Mesenchymal stem cell (in vitro differentiated cells and primary cell): ENCODE measurements at regions not wholly inside any gene's neighbourhood (a gene's known extent, or its start where the extent isn't known, plus 50 kb on each side); places are given as distances from the start of the nearest gene placed in this dataset.
"Not testable (repeated sequence)": the region's sequence is repeated elsewhere in the genome, so short reads cannot be mapped to it uniquely, and the experiment has no call there.

Experiments used
- DNase-seq: peaks from one replicate; pipeline ENCODE4 v3.0.0-alpha.2; 2013
- H2AFZ ChIP-seq: one replicate; pipeline ENCODE4 v1.6.1; 2013; ENCODE audit warnings: low read depth, mild to moderate bottlenecking, control low read depth, inconsistent platforms, low read length, moderate library complexity
- H2AK5ac ChIP-seq: 2 replicates; pipeline ENCODE4 v1.6.1; 2013; ENCODE audit warnings: low read length, moderate library complexity, mild to moderate bottlenecking, inconsistent platforms; ENCODE audit not compliant: severe bottlenecking
- H2BK120ac ChIP-seq: one replicate; pipeline ENCODE4 v1.6.1; 2013; ENCODE audit warnings: low read depth, mild to moderate bottlenecking, inconsistent platforms, low read length, moderate library complexity
- H2BK12ac ChIP-seq, 2 experiments: one replicate each; pipeline ENCODE4 v1.6.1; 2013; ENCODE audit warnings: inconsistent platforms in 2 of 2, low read length in 2 of 2, mild to moderate bottlenecking in 2 of 2, moderate library complexity in 2 of 2, control low read depth in 1 of 2
- H2BK15ac ChIP-seq: one replicate; pipeline ENCODE4 v1.6.1; 2013; ENCODE audit warnings: mild to moderate bottlenecking, low read depth, inconsistent platforms; ENCODE audit not compliant: poor library complexity, severe bottlenecking
- H2BK5ac ChIP-seq: 2 replicates; pipeline ENCODE4 v1.6.1; 2013; ENCODE audit warnings: low read depth, mild to moderate bottlenecking, low read length, control low read depth, inconsistent platforms; ENCODE audit not compliant: poor library complexity, severe bottlenecking
- H3K14ac ChIP-seq, 2 experiments: one replicate each; pipeline ENCODE4 v1.6.1; 2013; ENCODE audit warnings: inconsistent platforms in 2 of 2, low read length in 2 of 2, control low read depth in 1 of 2, mild to moderate bottlenecking in 1 of 2, moderate library complexity in 1 of 2
- H3K18ac ChIP-seq, 2 experiments: one replicate each; pipeline ENCODE4 v1.6.1; 2013; ENCODE audit warnings: inconsistent platforms in 2 of 2, low read length in 2 of 2, control low read depth in 1 of 2, low read depth in 1 of 2, mild to moderate bottlenecking in 1 of 2
- H3K23ac ChIP-seq, 2 experiments: one replicate each; pipeline ENCODE4 v1.6.1; 2013; ENCODE audit warnings: inconsistent platforms in 2 of 2, low read length in 2 of 2, mild to moderate bottlenecking in 2 of 2, moderate library complexity in 2 of 2, control low read depth in 1 of 2
- H3K27ac ChIP-seq: 2 replicates; pipeline ENCODE4 v1.5.1; 2013; ENCODE audit warnings: mild to moderate bottlenecking, moderate library complexity, low read length, control low read depth, inconsistent platforms; ENCODE audit not compliant: poor library complexity, severe bottlenecking
- H3K27me3 ChIP-seq, 2 experiments: 2 replicates each; pipeline versions ENCODE4 v1.6.1 to v1.7.0; 2013; ENCODE audit warnings: low read length in 2 of 2, mild to moderate bottlenecking in 2 of 2, moderate library complexity in 2 of 2, control low read depth in 1 of 2, inconsistent platforms in 1 of 2; ENCODE audit not compliant: control insufficient read depth in 1 of 2, insufficient read depth in 1 of 2
- H3K36me3 ChIP-seq, 2 experiments: 2 replicates each; pipeline versions ENCODE4 v1.6.1 to v1.7.0; 2013; ENCODE audit warnings: low read length in 2 of 2, control low read depth in 1 of 2, inconsistent platforms in 1 of 2, low read depth in 1 of 2, mild to moderate bottlenecking in 1 of 2; ENCODE audit not compliant: insufficient read depth in 2 of 2, control insufficient read depth in 1 of 2
- H3K4ac ChIP-seq, 2 experiments: one replicate each; pipeline ENCODE4 v1.6.1; 2013; ENCODE audit warnings: inconsistent platforms in 2 of 2, low read length in 2 of 2, mild to moderate bottlenecking in 2 of 2, moderate library complexity in 2 of 2, control low read depth in 1 of 2, low read depth in 1 of 2
- H3K4me1 ChIP-seq: 2 replicates; pipeline ENCODE4 v1.6.1; 2013; ENCODE audit warnings: low read depth, low read length, control low read depth; ENCODE audit not compliant: control insufficient read depth, insufficient read depth
- H3K4me2 ChIP-seq: 2 replicates; pipeline ENCODE4 v1.6.1; 2013; ENCODE audit warnings: low read length, mild to moderate bottlenecking, inconsistent platforms; ENCODE audit not compliant: poor library complexity, severe bottlenecking
- H3K4me3 ChIP-seq, 2 experiments: 2 replicates each; pipeline versions ENCODE4 v1.5.1 to v1.7.0; 2013; ENCODE audit warnings: low read length in 2 of 2, mild to moderate bottlenecking in 2 of 2, control low read depth in 1 of 2, low read depth in 1 of 2; ENCODE audit not compliant: insufficient read depth in 1 of 2
- H3K79me1 ChIP-seq: replicated peaks from 2 replicates; pipeline ENCODE4 v1.6.1; 2013; ENCODE audit warnings: mild to moderate bottlenecking, control low read depth, low read length, inconsistent platforms; ENCODE audit not compliant: poor library complexity, severe bottlenecking
- H3K9ac ChIP-seq: 2 replicates; pipeline ENCODE4 v1.7.0; 2013; ENCODE audit warnings: mild to moderate bottlenecking, low read length, moderate library complexity
- H3K9me3 ChIP-seq: 2 replicates; pipeline ENCODE4 v1.7.0; 2013; ENCODE audit warnings: mild to moderate bottlenecking, low read length; ENCODE audit not compliant: control insufficient read depth
- H4K8ac ChIP-seq: one replicate; pipeline ENCODE4 v1.6.1; 2013; ENCODE audit warnings: inconsistent platforms, mild to moderate bottlenecking, low read length, moderate library complexity
- H4K91ac ChIP-seq: one replicate; pipeline ENCODE4 v1.6.1; 2013; ENCODE audit warnings: mild to moderate bottlenecking, low read length, inconsistent platforms
- WGBS: methylation state at CpG from one replicate; pipeline ENCODE4 v1.1.7; 2013; ENCODE audit warnings: mixed read lengths; 5-methylcytosine and 5-hydroxymethylcytosine counted together

DNA sequence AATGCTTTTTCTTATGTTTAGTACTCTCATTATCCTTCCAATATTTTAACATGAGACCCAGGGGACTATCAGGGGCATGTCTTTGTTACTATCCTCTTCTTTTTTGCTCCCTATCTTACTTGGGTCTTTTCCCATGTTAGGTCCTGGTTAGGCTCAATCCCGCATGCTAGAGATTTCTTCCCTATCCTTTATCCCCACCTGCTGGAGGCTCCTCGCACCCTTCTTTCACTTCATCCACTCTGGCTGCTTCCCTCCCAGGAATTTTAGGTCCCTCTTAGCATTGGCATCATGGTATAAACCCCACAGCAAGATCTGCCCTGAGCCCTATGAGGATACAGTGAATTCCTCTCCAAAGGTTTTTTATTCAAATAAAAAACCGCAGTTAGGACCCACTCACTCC is 567.3 kb downstream of the ANKRD30B start:
- not testable (repeated sequence) for H3K18ac ChIP-seq, H4K8ac ChIP-seq, DNase-seq, H3K27ac ChIP-seq, H2AK5ac ChIP-seq, H4K91ac ChIP-seq, H3K14ac ChIP-seq, H3K4me2 ChIP-seq, H3K9ac ChIP-seq, H3K4me1 ChIP-seq, H3K9me3 ChIP-seq, H2AFZ ChIP-seq, H2BK15ac ChIP-seq, H2BK120ac ChIP-seq, H3K4ac ChIP-seq, H3K4me3 ChIP-seq, H2BK12ac ChIP-seq, H3K36me3 ChIP-seq, H3K79me1 ChIP-seq, H2BK5ac ChIP-seq, H3K23ac ChIP-seq, H3K27me3 ChIP-seq
- WGBS = 87% methylated on average over 2 of the region's 3 CpGs

DNA sequence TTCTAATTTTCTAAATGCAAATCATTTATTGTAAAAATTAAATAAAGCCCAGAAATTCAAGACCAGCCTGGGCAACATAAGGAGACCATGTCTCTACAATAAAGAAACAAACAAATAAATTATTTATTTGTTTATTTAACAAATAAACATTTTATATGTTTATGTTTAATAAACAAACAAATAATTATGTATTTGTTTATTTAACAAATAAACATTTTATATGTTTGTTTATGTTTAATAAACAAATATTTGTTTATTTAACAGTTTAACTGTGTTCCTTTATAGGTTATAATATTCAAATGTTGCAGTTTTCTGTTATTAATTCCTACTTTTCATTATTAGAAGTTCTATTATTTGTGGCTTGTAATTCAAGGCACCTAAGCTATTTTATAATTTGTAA is 570.7 kb downstream of the ANKRD30B start:
- H3K4ac ChIP-seq, H2AK5ac ChIP-seq, H3K4me2 ChIP-seq, H3K4me3 ChIP-seq, H4K91ac ChIP-seq, H3K79me1 ChIP-seq, H3K9me3 ChIP-seq, H4K8ac ChIP-seq, H3K14ac ChIP-seq, H3K27me3 ChIP-seq, H3K9ac ChIP-seq, H3K27ac ChIP-seq, H2BK120ac ChIP-seq, H3K4me1 ChIP-seq, H2BK15ac ChIP-seq, H2AFZ ChIP-seq, H3K18ac ChIP-seq, H2BK5ac ChIP-seq, DNase-seq, H3K36me3 ChIP-seq, H2BK12ac ChIP-seq, H3K23ac ChIP-seq: not testable (repeated sequence)

DNA sequence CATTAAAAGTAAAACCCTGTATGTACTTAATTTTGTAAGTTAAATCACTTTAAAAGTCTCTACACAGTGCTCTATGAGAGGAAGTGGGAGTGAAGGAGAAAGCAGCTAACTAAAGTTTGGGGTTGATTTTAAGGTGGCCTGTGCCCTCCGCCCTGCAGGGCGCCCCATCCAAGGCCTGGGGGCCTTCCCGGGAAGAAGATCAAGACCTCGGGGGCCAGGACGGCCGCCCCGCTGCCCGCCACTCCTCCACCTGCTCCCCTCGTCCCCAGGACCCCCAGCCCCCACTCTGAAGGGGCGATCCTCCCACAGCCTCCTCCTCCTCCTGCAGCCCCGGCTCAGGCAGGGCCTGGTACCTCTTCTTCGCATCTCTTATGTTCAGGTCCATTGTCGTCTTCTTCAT is 581.7 kb downstream of the ANKRD30B start:
- WGBS = no CpG with 5 or more reads among the region's 13 CpGs
- H3K18ac ChIP-seq = not testable (repeated sequence)

DNA sequence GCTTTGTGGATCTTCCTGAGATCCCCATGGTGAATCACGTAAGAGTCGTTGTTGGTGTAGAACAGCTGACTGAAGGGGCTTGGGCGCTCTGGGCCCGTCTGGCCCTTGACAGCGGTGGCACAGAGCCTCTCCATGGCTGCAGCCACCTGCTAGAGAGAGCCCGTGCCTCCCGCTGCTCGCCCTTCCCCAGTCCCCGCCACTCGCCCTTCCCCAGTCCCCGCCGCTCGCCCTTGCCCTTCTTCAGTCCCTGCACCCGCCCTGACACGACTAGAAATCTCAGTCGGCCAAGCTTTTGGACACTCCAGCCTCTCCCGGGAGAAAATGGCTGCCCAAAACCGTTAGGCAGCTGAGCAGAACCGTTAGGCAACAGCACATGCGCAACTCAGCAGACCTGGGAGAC is 582.2 kb downstream of the ANKRD30B start:
- H3K27me3 ChIP-seq, H4K91ac ChIP-seq, H3K4me2 ChIP-seq, H2BK120ac ChIP-seq, H3K9ac ChIP-seq, H2BK12ac ChIP-seq, H3K9me3 ChIP-seq, H3K27ac ChIP-seq, H3K36me3 ChIP-seq, H3K4me3 ChIP-seq, H3K14ac ChIP-seq, H3K23ac ChIP-seq, H3K4ac ChIP-seq, H3K18ac ChIP-seq, H2AFZ ChIP-seq, H2BK15ac ChIP-seq, H4K8ac ChIP-seq, H2AK5ac ChIP-seq, DNase-seq, H2BK5ac ChIP-seq, H3K4me1 ChIP-seq, H3K79me1 ChIP-seq: not testable (repeated sequence)
- WGBS = 83% methylated on average over 20 of the region's 20 CpGs

More for the DNA sequence above, 581.7 kb downstream of the ANKRD30B start:
- H3K14ac ChIP-seq, H2BK12ac ChIP-seq, H2BK15ac ChIP-seq, H3K23ac ChIP-seq, H3K4me2 ChIP-seq, H2BK5ac ChIP-seq, H3K27me3 ChIP-seq, H3K9ac ChIP-seq, H3K36me3 ChIP-seq, H3K4me1 ChIP-seq, H3K79me1 ChIP-seq, H2BK120ac ChIP-seq, H2AK5ac ChIP-seq, DNase-seq, H3K27ac ChIP-seq, H2AFZ ChIP-seq, H3K9me3 ChIP-seq, H3K4me3 ChIP-seq, H4K91ac ChIP-seq, H3K4ac ChIP-seq, H4K8ac ChIP-seq: not testable (repeated sequence)
